HG03060 (cell line): ENCODE measurements at regions not wholly inside any gene's neighbourhood (a gene's known extent, or its start where the extent isn't known, plus 50 kb on each side); places are given as distances from the start of the nearest gene placed in this dataset.

Experiments
- ATAC-seq: cut with Tn5 transposase; IDR thresholded peaks from one replicate; pipeline ENCODE4 v1.9.1; 2021; ENCODE audit warnings: low read depth, moderate number of reproducible peaks; ENCODE audit not compliant: unreplicated experiment

DNA sequence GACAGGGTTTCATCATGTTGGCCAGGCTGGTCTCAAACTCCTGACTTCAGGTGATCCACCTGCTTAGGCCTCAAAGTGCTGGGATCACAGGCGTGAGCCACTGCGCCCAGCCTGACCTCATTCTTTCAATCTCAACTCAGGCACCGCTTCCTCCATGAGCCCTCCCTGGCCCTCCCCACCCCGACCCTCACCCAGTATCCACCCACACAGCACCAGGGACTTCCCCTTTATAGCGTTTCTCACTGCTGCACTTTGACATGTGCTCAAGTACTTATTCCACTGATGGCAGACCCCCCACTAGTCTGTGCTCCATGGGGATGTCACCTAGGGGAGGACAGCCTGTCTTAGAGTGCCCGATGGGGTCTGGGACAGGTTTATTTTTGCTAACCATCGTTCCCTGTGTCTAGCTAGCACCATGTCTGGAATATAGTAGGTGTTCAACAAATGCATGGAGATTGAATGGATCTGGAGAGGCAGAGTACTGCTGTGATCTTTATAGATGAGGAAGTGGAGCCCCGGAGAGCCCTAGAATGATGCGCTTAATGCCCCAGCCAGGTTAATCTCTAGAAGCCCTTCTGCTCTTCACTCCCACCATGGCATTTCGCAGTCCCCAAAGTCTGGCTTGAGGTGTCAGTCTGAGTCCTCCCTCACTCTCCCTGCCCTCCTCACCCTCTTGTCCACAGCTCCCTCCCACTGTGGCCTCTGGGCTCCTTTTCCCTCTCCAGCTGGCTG, 258.8 kb downstream of the RPS24 start:
- no peak for ATAC-seq

DNA sequence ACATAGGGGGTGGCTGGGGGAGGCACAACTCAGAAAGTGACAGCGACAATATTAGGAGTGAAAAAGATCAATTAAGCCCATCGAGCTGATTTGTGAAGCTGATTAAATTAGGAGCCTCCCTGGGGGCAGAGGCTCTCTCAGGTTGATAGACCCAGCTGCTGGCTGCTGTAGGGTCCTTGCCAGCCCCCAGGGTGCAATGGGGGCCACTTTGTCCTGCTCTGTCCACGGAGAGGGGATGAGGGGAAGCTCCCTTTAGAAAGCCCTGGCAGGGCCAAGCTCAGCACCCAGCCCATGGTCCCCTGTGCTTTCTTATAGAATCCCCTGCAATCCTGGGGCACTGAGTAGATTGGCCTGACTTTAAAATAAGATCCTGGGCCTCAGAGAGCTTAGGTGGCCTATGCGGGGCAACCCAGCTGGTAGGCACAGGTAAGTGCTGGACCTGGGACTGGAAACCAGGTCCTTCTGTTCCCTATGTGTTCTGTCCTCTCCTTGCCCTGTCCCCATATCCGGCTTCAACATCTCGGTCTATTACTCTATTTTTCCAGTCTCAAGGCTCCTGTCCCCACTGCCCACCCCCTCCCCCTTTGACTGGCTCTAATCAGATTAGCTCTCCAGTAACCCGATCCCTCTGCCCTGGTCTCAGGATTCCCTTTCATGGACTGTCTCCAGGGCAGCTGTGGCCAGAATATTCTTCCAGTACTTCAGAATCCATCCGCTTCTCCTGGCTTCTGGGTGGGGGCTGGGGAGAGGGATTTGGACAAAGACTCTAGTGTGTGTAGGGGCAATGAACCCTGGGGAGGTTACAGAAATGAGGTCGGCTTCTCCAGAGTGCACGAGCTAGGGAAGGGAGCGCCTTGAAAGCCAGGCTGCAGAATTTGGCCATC, 259.6 kb downstream of the RPS24 start:
- ATAC-seq = no peak

DNA sequence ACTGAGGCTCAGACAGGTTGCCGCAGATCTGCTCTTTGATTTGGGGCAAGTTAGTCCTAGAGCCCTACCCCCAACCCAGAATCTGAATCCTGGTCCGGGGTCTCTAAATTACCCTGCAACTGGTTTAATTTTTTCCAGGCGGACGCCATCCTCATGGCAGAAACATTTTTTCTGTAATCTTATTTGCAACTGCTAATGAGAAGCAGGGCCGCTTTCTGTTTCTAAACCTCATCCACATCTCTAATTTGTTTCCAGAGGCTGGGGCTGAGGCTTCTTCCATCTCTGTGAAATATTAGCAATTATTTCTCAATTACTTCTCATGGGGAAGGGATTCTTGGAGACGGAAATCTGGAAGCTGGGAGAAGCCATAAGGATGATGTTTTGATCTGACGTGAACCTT, 261.6 kb downstream of the RPS24 start:
- ATAC-seq = no peak

DNA sequence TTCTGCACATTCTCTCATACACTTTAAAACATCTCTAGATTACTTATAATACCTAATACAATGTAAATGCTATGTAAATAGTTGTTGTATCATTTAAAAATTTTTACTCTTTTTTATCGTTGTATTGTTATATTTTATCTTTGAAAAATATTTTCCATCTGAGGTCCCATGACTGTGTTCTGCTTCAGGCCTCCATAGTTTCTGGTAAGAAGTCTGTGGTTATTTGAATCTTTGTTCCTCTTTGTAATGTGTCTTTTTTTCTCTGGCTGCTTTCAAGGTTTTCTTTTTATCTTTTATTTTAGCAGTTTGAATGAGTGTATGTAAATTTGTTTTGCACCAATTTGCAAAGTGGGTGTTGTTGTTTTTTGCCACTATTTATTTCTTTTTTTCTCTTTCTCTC, 263.1 kb downstream of the RPS24 start:
- no peak for ATAC-seq

DNA sequence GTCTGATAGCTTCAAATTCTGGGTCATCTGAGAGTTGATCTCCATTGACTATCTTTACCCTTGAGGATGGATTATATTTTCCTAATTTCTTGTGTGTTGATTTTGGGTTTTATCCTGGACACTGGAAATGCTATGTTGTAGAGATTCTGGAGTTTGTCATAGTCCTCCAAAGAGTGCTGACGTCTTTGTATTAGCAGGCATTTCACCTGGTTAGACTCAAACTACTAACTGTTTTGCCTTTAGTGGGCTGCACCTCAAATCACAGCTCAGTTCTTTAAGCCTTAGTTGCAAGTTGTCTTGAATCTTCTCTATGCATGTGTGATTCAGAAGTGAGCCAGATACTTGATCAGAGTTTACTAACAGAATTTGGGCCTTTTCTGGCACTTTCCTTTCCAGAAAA, 264.3 kb downstream of the RPS24 start:
- no peak for ATAC-seq

DNA sequence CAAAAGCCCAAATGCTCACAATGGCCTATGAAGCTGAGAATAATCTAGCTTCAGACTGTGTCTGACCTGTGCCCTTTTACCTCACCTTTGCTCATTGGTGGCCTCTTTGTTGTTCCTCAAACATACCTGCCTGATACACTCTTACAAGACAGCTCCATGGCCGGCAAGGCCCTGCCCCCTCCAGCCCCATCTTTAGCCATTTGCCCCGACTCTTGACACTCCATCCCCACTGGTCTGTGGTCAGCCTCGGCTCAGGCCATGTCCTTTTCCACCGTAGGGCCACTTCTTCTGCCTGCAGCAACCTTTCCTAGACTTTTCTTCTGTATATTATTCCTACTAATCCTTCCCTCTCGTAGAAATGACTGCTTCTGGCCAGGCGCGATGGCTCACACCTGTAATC, 265.2 kb downstream of the RPS24 start:
- no peak for ATAC-seq

DNA sequence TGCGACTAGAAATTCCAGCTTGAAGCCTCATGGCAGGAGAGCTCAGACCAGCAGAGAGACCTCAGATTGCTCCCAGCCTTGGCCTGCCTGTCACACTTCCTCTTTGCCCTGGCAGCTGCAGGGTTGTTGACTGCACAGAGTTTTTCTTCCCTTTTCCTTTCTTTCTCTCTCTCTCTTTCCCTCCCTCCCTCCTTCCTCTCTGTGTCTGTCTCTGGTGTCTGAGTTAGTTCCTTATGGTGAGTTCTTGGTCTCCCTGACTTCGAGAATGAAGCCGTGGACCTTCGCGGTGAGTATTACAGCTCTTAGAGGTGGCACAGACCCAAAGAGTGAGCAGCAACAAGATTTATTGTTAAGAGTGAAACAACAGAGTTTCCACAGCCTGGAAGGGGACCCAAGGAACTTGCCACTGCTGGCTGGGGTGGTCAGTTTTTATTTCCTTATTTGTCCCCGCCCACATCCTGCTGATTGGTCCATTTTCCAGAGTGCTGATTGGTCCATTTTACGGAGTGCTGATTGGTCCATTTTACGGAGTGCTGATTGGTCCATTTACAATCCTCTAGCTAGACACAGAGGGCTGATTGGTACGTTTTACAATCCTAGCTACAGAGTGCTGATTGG, 266.3 kb downstream of the RPS24 start:
- no peak for ATAC-seq

DNA sequence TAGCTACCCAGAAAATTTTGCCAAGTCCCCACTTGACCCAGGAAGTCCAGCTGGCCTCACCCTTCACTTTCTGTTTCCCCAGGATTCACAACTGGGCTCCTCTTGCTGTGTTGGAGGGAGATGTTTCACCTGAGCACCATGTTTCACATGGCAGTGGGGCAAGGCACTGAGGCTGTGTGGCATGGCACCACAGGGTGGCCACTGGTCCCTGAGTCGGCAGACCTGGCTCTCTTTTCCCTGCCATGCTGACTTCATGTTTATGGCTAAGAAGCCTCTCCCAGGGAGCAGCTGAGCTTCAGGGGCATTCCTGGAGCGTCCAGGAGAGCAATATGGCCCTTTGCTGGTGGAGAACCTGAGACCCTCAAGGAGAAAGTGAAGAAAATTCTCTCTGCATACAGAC, 266.9 kb downstream of the RPS24 start:
- no peak for ATAC-seq

DNA sequence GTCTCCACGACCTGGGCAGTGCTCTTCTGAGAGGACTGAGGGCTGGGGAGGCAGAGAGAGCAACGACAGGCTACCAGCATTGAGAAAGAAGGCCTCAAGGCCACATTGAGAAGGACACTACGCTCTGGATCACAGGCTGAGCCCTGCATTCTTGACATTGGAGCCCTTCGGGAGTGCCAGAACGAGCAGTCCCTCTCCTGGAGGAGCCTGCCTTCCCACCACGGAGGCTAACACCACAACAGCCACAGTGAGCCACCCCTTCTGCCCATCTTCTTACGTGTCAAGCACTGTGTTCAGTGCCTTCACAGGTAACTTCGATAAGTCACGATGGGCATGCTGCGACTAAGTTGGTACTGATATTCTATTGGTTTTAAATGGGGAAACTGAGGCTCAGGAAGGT, 267.8 kb downstream of the RPS24 start:
- no peak for ATAC-seq

DNA sequence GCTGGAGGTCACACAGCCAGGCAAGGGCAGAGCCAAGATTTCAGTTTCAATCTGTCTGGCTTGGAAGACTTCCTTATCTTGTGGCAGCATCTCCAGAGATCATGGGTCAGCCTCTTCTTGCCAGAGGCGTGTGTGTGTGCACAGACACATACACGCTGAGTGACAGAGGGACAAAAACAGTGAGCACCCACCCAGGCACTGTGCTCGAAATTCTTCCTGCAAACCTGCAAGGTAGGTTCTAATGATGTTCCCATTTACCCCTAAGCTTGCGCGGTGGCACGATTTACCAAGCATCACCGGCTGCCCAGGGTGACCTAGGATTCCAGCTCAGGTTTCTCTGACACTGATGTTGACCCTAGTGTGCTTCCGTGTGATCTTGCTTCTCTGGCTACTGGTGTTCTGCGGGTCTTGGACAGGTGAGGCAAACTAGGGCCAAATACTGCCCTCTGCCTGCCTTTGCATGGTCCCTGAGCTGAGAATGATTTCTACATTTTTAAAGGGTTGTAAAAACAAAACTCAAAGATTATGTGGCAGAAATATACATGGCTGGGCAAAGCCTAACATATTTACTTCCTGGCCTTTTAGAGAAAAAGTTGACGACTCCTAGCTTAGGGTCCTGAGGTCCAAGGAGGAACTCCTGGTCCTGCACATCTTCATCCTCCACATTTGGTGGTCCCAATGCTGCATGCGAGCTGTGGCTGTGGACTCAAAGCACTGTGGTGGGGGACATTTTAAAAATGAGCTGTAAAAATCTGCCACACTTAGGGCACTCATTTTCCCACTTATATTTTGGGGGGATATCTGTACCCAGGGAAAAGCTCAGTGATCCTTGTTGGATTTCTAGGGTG, 268.5 kb downstream of the RPS24 start:
- ATAC-seq = no peak

DNA sequence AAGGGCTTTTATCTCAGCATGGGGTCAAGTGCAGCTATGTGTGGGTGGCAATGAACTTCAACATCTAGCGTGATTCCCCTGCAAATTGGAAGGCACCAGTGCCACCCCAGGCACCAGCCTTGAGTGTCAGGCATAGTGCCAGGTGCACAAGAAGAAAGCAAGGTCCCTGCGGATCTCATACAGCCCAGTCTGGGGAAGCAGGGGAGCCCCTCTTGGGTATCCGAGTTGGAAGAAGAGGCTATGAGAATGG, 269.0 kb downstream of the RPS24 start:
- ATAC-seq = no peak

DNA sequence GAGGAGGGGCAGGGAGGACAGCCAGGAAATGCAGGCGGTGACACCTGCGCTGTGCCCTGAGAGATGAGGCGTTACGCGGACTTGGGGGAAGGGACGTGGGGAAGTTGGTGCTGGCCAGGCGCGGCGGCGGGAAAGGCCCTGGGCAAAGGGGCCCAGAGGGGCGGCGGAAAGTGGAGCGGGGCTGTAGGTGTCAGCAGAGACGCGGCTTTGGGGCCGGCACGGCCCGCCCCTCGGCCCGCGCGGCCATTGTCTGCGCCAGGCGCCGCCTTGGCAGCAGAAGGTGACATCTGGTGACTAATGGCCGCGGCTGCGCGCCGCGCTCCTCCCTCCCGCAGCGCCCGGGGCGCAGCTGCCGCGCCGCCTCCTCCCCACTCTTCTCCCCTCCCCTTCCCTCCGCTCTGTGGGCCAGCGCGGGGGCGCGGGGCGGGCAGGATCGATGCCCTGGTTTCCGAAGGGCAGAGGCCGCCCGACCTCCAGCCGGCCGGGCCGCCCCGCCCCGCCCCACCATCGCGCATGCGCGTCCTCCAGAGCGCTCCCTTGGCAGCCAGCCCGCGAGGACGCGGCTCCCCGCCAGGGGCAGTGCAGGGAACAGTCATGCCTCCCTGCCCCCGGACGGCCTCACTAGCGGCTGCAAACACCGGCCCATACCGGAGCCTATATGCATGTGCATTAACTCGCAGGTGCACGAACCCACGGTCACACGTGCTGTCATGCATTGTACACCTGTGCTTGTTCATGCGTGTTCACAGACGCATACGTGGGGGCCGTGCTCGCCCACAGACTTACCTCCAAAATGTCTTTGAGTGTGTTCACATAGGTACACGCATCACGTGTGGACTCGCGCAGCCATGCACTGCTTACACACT, 269.6 kb downstream of the RPS24 start:
- ATAC-seq = peak; percentile 69

DNA sequence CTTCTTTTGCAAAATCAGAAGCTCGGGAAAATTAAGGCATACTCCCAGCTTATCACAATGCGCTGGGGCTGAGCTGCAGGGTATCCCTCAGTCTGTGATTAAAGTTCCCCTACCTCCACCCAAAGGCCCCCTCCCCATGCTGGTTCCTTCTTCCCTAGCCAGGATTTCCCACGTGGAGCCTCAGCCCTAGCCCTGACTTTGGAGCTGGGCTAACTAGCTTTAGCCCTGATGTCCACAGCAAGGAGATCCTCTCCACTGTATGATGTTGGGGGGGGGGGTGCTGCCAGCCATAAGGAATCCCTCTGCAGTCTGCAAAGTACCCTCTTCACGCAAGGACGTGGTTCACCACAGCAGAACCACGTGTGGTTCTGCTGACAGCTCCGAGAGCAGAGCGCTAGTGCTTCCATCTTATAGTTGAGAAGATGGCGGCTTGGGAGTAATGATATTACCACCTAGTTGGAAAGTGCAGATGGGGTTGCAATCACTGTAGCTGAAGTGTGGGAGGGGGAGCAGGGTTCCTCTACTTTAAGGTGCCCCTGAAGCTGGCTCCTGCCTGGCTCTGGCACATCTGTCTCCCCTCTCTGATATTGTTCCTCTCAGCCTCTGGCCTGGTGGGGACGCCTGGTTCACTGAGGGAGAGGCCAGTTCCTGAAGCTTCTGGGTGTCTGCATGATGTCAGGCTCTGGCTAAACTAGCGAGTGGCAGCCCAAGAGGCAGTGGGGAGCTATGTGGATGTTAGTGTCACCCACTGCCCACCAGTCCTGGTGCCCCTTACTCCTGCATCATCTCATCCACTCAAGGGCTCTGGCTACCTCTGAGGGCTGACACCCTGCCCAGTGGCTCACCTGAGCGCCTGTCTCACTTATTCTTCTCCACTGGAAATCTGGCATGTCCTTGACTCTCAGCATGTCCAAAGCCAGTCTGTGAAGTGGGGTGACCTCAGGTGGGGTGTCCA, 270.7 kb downstream of the RPS24 start:
- ATAC-seq = no peak

DNA sequence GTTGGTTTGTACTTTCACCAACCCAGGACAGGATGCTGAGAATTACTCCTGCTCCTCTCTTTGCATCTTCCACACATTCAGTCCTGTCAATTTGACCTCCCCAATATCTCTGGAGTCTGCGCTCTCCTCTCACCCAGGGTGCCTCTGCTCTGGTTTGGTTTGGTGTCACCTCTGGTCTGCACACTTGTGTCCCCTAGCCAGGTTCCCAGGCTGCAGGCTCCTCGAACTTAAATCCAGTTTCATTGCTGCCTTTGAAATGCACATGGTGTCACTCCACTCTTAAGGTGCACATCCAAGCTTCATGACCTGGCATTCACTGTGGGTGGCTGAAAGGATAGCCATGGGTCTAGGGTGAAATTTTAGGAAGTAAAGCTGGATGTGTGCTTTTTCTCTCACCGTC, 271.6 kb downstream of the RPS24 start:
- no peak for ATAC-seq

DNA sequence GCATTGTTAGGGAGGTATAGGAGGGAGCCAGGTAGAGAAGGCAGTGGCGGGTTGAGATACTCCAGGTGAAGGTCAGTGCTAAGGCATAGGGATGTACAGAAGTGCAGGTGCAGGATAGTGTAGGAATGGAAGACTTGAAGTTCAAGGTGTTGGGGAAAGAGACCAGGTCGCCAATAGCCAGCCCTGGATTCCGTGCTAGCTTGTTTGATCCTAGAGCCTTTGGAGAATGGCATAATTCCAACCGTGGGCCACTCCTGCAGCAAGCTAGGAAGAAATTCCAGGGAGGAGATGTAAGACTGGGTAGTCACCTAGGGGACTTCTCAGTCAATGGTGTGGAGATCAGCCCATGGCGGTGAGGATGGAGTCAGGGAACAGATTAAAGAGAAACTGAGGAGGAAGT, 272.7 kb downstream of the RPS24 start:
- ATAC-seq = no peak

DNA sequence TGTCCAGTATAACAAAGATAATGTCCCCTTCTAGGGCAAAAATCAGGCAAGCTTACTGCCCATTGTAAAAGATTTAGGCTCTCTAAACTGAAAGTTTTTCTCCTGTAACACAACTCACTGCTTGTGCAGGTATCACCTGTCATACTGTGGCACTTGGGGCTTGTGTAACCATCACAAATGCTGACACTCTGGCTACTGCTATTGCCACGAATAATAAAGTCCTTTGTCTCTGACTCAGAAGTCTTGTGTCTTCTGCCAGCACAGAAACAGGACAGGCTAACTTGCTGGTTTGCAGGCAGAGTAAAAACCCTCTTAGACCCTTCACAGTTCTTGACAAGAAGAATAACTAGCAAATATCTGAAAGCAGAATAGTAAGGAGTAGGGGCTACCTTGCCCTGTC, 273.9 kb downstream of the RPS24 start:
- no peak for ATAC-seq

DNA sequence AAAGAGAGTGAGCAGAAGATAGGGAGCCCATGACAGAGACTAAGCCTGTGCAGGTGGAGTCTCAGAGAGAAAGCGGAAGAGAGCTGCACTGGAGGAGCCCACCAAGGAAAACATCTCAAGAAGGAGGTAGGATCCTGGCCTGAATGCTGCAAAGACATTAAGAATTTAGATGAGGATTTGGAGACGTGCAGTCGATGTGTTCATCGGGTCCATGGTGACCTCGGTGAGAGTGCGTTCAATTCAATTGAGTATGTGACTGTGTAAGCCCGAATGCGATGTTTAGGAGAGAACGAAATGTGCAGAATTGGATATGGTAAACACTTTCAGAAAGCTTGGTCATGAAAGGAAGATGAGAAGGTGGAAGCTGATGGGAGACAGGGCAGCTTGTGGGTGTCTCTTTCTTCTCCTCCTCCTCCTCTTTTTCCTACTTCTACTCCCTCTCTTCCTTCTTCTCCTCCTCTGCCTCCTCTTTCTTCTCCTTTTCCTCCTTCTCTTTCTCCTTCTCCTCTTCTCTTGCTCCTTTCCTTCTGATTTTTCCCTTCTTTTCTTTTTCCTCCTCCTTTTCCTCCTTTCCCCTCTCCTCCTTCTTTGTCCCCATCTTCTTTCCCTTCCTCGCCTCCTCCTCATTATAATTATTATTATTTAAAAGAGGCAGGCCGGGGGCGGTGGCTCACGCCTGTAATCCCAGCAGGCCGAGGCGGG, 276.0 kb downstream of the RPS24 start:
- no peak for ATAC-seq

DNA sequence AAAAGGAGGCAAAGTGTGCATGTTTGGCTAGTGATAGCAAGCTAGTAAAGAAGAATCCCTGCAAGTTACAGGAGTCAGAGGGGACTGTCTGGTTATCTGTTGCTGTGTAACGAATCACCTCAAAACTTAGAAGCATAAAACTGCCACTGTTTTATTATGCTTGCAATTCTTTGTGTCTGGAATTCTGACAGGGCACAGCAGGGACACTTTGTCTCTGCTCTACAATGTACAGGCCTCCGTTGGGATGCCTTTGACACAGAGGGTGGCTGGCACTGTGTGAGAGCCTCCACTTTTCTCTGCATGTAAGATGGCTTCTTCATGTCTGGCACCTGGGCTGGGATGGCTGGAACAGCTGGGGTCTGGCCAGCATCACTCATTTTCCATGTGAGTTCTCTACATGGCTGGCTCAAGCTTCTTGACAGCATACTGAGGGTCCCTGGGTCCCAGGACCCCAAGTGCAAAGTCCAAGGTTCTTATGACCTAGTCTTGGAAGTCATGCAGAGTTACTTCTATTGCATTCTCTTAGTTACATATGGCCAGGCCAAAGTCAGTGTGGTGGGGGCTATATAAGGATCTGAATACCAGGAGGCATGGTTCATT, 276.9 kb downstream of the RPS24 start:
- ATAC-seq = no peak
